ENCODE measurements at regions not wholly inside any gene's neighbourhood (a gene's known extent, or its start where the extent isn't known, plus 50 kb on each side); places are given as distances from the start of the nearest gene placed in this dataset.

DNA sequence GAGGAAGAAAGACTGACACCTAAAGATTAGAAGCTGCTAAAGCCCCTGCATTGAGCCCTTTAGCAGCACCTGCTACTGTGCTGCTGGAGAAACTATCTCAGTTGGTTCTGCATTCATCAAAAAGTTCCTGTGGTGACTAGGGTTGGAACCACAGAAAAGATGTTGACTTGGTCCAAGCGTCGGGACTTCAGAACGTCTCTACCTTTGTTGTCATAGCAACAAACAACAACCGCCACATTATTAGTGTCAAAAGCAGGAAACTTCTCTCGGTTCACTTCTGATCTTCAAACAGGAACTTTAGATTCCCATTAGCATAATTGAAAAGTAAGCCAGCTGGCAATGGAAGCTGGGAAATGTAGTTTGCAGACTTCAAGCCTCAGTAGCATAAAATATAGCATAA, 368.0 kb downstream of the SEC23A start:
- no peak overlapping the region for H3K27ac ChIP-seq (ENCODE audit: insufficient read depth, low read length)
- no peak for TF ChIP-seq EZH2 (IDR thresholded peaks at IDR 0.05; ENCODE audit: low read length, missing control alignments)
- H3K9ac ChIP-seq (ENCODE audit: insufficient read depth, low read length), result no peak overlapping the region
- no peak for DNase-seq (ENCODE audit: low read depth in 2 of 2)
- H2AFZ ChIP-seq (ENCODE audit: low read length), result no peak overlapping the region
- H3K36me3 ChIP-seq (ENCODE audit: control insufficient read depth, insufficient read depth, low read length), result no peaks in the 10 kb centered on the region
- no peaks in the 10 kb centered on the region for H4K20me1 ChIP-seq (ENCODE audit: control insufficient read depth, extremely low read depth, insufficient read depth, low read length)
- no peak overlapping the region for H3K4me2 ChIP-seq (ENCODE audit: extremely low read depth, insufficient read depth, low read length)
- no peaks in the 10 kb centered on the region for H3K9me3 ChIP-seq (ENCODE audit: control insufficient read depth, insufficient read depth, low read depth, low read length)
- no peaks in the 10 kb centered on the region for H3K4me1 ChIP-seq (ENCODE audit: control insufficient read depth, extremely low read depth, insufficient read depth, low read length)
- H3K27me3 ChIP-seq (ENCODE audit: control insufficient read depth, insufficient read depth, low read length), result no peaks in the 10 kb centered on the region
- no peak overlapping the region for H3K4me3 ChIP-seq (replicated peaks in 1 of 4; ENCODE audit: control extremely low read depth in 1 of 4, insufficient read depth in 1 of 4, low read depth in 3 of 4, low read length in 4 of 4)
- H3K79me2 ChIP-seq (ENCODE audit: control insufficient read depth, insufficient read depth, low read length), result no peaks in the 10 kb centered on the region

DNA sequence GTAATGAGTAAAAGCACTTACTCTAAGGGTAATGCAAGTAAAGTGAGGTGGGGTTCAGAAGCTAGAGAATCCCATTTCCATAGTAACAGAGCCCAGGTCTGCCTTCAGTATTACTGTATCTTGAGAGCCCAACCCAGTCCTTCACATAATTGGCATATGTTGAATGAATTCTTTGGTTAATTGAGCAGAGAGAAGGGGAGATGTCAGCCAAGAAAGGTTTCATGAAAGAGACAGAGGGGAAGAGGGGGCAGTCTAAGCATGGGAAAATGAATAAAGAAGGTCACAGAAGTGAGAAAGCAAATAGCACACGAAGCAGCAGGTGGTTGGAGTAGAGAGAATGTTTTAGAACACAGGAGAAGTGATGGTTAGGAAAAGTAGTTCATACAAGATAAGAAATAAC, 371.1 kb downstream of the SEC23A start:
- Histone ChIP-seq H3K4me2 (ENCODE audit: extremely low read depth, insufficient read depth, low read length) (no peak overlapping the region), H3K27me3 (ENCODE audit: control insufficient read depth, insufficient read depth, low read length) (no peaks in the 10 kb centered on the region), H3K36me3 (ENCODE audit: control insufficient read depth, insufficient read depth, low read length) (no peaks in the 10 kb centered on the region), H4K20me1 (ENCODE audit: control insufficient read depth, extremely low read depth, insufficient read depth, low read length) (no peaks in the 10 kb centered on the region), H3K9me3 (ENCODE audit: control insufficient read depth, insufficient read depth, low read depth, low read length) (no peaks in the 10 kb centered on the region), H3K4me1 (ENCODE audit: control insufficient read depth, extremely low read depth, insufficient read depth, low read length) (no peaks in the 10 kb centered on the region), H3K9ac (ENCODE audit: insufficient read depth, low read length) (no peak overlapping the region), H3K27ac (ENCODE audit: insufficient read depth, low read length) (no peak overlapping the region), H3K4me3 (replicated peaks in 1 of 4; ENCODE audit: control extremely low read depth in 1 of 4, insufficient read depth in 1 of 4, low read depth in 3 of 4, low read length in 4 of 4) (no peak overlapping the region), H3K79me2 (ENCODE audit: control insufficient read depth, insufficient read depth, low read length) (no peaks in the 10 kb centered on the region), H2AFZ (ENCODE audit: low read length) (no peak overlapping the region)
- TF ChIP-seq, protein P1, sequence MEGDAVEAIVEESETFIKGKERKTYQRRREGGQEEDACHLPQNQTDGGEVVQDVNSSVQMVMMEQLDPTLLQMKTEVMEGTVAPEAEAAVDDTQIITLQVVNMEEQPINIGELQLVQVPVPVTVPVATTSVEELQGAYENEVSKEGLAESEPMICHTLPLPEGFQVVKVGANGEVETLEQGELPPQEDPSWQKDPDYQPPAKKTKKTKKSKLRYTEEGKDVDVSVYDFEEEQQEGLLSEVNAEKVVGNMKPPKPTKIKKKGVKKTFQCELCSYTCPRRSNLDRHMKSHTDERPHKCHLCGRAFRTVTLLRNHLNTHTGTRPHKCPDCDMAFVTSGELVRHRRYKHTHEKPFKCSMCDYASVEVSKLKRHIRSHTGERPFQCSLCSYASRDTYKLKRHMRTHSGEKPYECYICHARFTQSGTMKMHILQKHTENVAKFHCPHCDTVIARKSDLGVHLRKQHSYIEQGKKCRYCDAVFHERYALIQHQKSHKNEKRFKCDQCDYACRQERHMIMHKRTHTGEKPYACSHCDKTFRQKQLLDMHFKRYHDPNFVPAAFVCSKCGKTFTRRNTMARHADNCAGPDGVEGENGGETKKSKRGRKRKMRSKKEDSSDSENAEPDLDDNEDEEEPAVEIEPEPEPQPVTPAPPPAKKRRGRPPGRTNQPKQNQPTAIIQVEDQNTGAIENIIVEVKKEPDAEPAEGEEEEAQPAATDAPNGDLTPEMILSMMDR (conservative IDR thresholded peaks at IDR 0.05 in 1 of 2, IDR thresholded peaks at IDR 0.05 in 1 of 2; ENCODE audit: low read depth in 1 of 2, low read length in 2 of 2), result no peak
- TF ChIP-seq EZH2 (IDR thresholded peaks at IDR 0.05; ENCODE audit: low read length, missing control alignments), result no peak
- DNase-seq (ENCODE audit: low read depth in 2 of 2), result no peak

DNA sequence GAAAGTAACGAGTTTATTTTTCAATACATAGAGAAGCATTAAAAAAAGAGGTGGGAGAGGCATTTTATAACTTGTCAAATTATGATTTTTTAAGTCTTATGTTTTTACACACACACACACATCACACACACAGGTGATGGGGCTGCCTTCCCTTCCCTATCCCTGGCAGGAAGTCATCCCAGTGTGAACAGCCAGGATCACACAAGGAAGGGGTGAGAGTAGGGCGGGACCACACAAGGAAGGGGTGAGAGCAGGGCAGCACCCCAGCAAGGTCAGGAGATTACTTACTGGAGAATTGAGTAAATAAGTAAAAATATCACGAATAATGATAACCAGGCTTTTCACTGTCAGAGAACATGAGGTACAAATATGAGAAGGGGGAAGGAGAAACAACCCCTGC, 372.6 kb downstream of the SEC23A start:
- Histone ChIP-seq H3K4me2 (ENCODE audit: extremely low read depth, insufficient read depth, low read length) (no peak overlapping the region), H3K9ac (ENCODE audit: insufficient read depth, low read length) (no peak overlapping the region), H3K79me2 (ENCODE audit: control insufficient read depth, insufficient read depth, low read length) (no peaks in the 10 kb centered on the region), H3K9me3 (ENCODE audit: control insufficient read depth, insufficient read depth, low read depth, low read length) (no peaks in the 10 kb centered on the region), H4K20me1 (ENCODE audit: control insufficient read depth, extremely low read depth, insufficient read depth, low read length) (no peaks in the 10 kb centered on the region), H3K27ac (ENCODE audit: insufficient read depth, low read length) (no peak overlapping the region), H3K36me3 (ENCODE audit: control insufficient read depth, insufficient read depth, low read length) (no peaks in the 10 kb centered on the region), H3K4me1 (ENCODE audit: control insufficient read depth, extremely low read depth, insufficient read depth, low read length) (no peaks in the 10 kb centered on the region), H3K27me3 (ENCODE audit: control insufficient read depth, insufficient read depth, low read length) (no peaks in the 10 kb centered on the region), H2AFZ (ENCODE audit: low read length) (no peak overlapping the region), H3K4me3 (replicated peaks in 1 of 4; ENCODE audit: control extremely low read depth in 1 of 4, insufficient read depth in 1 of 4, low read depth in 3 of 4, low read length in 4 of 4) (no peak overlapping the region)
- no peak for TF ChIP-seq EZH2 (IDR thresholded peaks at IDR 0.05; ENCODE audit: low read length, missing control alignments)
- TF ChIP-seq, protein P1 (conservative IDR thresholded peaks at IDR 0.05 in 1 of 2, IDR thresholded peaks at IDR 0.05 in 1 of 2; ENCODE audit: low read depth in 1 of 2, low read length in 2 of 2), result no peak
- DNase-seq (ENCODE audit: low read depth in 2 of 2), result no peak

All from fibroblast of lung (primary cell).